ENCODE measurements at regions not wholly inside any gene's neighbourhood (a gene's known extent, or its start where the extent isn't known, plus 50 kb on each side); places are given as distances from the start of the nearest gene placed in this dataset.

GRCh38 chrX:124818033-124818432, 471.7 kb downstream of the SH2D1A start:
- H3K4me3 ChIP-seq (ENCODE audit: low read depth, low read length), result no peak overlapping the region

GRCh38 chrX:124818764-124819163, 472.4 kb downstream of the SH2D1A start:
- no peak for TF ChIP-seq CTCF (IDR thresholded peaks at IDR 0.05; ENCODE audit: borderline replicate concordance, insufficient read depth, low read depth, low read length)
- no peak overlapping the region for H3K4me3 ChIP-seq (ENCODE audit: low read depth, low read length)

More at GRCh38 chrX:124818033-124818432, 471.7 kb downstream of the SH2D1A start:
- no peak for TF ChIP-seq CTCF (IDR thresholded peaks at IDR 0.05; ENCODE audit: borderline replicate concordance, insufficient read depth, low read depth, low read length)

GRCh38 chrX:124820738-124821137, 474.4 kb downstream of the SH2D1A start:
- TF ChIP-seq CTCF (IDR thresholded peaks at IDR 0.05; ENCODE audit: borderline replicate concordance, insufficient read depth, low read depth, low read length), result no peak
- H3K4me3 ChIP-seq (ENCODE audit: low read depth, low read length), result no peak overlapping the region

GRCh38 chrX:124827258-124827845, 481.0 kb downstream of the SH2D1A start:
- H3K4me3 ChIP-seq (ENCODE audit: low read depth, low read length), result no peak overlapping the region
- TF ChIP-seq CTCF (IDR thresholded peaks at IDR 0.05; ENCODE audit: borderline replicate concordance, insufficient read depth, low read depth, low read length), result no peak

GRCh38 chrX:124829930-124830329, 483.6 kb downstream of the SH2D1A start:
- TF ChIP-seq CTCF (IDR thresholded peaks at IDR 0.05; ENCODE audit: borderline replicate concordance, insufficient read depth, low read depth, low read length), result no peak
- H3K4me3 ChIP-seq (ENCODE audit: low read depth, low read length), result no peak overlapping the region

GRCh38 chrX:124836786-124837185, 482.9 kb upstream of the TEX13C start:
- H3K4me3 ChIP-seq (ENCODE audit: low read depth, low read length), result no peak overlapping the region
- no peak for TF ChIP-seq CTCF (IDR thresholded peaks at IDR 0.05; ENCODE audit: borderline replicate concordance, insufficient read depth, low read depth, low read length)

- no peak overlapping the region for H3K4me3 ChIP-seq (ENCODE audit: low read depth, low read length)
- TF ChIP-seq CTCF (IDR thresholded peaks at IDR 0.05; ENCODE audit: borderline replicate concordance, insufficient read depth, low read depth, low read length), result no peak
Observed at GRCh38 chrX:124842205-124842604, 477.5 kb upstream of the TEX13C start.

Measured in GM12875 (cell line).